HG02678 (cell line): ENCODE measurements at regions not wholly inside any gene's neighbourhood (a gene's known extent, or its start where the extent isn't known, plus 50 kb on each side); places are given as distances from the start of the nearest gene placed in this dataset.

Experiments used
- ATAC-seq: cut with Tn5 transposase; IDR thresholded peaks from one replicate; pipeline ENCODE4 v1.9.1; 2021; ENCODE audit warnings: mild to moderate bottlenecking, moderate library complexity; ENCODE audit not compliant: unreplicated experiment

- ATAC-seq = no peak
These were observed 611.2 kb upstream of the ADGRL4 start for GRCh38 chr1:79617777-79618176.

DNA sequence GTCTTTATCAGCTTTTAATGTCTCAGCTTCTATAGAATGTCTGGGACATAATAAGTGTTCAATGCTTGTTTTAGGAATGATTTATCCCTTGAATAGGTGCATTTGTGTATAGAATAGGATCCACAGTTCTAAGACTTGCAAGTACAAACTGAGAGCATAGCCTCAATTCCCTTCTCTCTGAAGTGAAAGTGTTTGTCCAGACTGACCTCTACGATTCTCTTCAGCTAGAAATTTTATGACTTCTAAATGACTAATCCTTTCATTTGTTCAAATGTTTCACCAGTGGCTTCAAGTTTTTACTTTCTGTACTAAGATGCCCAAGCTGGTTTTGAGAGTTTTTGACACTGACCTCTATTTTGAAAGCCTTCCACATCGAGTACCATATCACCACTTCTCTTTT, 608.2 kb upstream of the ADGRL4 start:
- ATAC-seq = no peak

- ATAC-seq = no peak
These were observed 607.6 kb upstream of the ADGRL4 start for GRCh38 chr1:79614106-79614505.

- no peak for ATAC-seq
These were observed 606.5 kb upstream of the ADGRL4 start for GRCh38 chr1:79613046-79613445.

DNA sequence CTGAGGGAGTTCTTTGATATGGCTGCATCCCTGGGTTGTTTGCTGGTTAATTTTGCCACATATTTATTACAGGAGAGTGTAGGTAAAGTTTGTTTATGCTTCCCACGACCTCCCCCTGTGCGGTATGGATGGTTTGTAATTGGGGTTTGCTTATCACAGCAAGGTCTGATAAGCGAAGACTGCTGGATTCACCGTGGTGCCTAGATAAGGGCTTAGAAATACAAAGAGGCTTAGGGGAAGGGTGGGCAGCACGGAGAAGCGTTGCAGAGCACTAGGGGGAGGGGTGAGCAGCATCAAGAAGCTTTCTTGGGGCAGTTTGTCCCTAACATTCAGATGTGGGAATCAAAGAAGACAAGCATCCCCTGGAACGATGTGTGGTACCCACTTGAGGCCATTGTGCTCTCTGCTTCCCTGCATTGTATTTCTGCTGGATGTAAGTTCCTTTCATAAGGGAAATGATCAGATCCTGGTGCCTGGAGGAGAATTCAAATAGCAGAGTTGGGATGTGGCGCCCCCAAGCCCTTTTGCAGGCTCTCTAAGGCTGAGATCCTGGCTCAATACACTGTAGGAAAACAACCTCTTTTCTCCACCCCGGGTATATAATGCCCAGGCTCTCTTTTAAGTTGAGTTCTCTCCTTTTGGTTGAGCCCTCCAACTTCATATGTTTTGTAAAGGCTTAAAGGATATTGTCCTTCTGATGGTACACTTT, 598.1 kb upstream of the ADGRL4 start:
- ATAC-seq = no peak

DNA sequence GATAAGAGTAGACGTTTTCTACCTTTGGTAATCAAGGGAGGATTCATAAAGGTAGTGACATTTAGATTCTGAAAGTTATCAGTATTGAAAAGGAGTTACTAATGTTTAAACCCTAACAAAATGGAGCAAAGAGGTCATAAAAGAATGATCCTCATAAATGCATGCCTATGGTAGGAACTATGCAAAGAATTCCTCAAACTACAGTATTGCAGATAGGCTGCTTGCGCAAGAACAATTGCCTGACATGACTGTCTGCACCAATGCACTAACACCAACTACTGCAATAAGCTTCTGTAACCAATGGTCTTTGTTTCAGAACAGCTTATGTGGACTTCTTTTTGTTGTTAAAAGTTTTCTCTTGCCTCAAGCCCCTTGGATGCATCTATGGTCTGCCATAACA, 597.3 kb upstream of the ADGRL4 start:
- ATAC-seq = no peak

DNA sequence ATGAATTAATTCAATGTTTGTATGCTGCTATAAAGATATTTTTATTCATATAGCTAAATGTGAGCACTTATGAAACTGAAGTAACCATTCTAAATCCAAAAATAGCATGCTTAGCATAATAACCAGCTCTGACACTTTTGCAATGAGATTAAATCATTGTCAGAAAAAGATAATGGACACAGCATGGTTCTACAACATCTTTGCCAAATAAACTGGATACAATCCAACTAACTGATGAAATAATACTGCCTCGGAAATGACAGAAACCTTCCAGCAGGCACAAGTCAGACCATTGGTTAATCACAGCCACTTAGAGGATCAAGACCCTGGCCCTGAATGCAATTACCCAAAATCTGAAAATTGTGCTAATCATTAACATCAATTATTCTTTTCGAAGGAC, 592.7 kb upstream of the ADGRL4 start:
- ATAC-seq = no peak

GRCh38 chr1:79595931-79596330, 589.4 kb upstream of the ADGRL4 start:
- ATAC-seq = no peak

GRCh38 chr1:79594121-79594698, 587.7 kb upstream of the ADGRL4 start:
- no peak for ATAC-seq

DNA sequence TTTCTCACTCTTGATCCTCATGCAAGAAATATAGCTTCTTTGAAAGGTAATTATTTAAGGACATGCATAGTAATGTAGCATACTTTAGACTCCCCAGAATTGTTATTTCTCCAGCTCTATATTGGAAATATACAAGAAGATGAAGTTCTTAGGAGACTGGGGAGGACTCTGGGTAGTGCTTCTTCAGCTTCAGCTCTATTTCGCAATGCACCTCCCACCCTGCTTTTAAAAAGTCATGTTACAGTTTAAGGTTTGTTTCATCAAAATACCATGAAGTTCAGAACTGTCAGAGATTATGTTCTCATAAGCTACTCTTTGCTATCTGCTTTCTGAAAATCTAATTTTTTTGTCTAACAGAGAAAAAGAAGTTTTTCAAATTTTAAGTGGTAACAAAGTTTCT, 586.2 kb upstream of the ADGRL4 start:
- no peak for ATAC-seq

GRCh38 chr1:79588719-79589118, 582.2 kb upstream of the ADGRL4 start:
- ATAC-seq = no peak

DNA sequence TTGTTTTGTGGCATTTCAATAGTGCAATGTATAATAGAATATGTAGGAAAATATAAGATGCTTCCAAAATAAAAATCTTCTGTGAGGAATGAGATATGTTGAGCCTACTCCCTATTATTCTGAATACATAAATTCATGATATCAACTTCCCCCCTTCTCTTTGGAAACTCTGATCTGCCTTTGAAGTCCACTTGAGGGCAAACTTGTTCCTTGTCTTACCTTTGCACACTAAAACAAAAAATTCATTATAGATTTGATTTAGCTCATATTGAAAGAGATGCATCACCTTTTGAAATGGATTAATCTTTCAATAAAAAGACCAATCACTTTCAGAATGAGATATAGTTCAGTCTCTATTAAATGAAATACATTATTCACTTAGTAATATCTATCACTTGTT, 580.7 kb upstream of the ADGRL4 start:
- ATAC-seq = no peak

DNA sequence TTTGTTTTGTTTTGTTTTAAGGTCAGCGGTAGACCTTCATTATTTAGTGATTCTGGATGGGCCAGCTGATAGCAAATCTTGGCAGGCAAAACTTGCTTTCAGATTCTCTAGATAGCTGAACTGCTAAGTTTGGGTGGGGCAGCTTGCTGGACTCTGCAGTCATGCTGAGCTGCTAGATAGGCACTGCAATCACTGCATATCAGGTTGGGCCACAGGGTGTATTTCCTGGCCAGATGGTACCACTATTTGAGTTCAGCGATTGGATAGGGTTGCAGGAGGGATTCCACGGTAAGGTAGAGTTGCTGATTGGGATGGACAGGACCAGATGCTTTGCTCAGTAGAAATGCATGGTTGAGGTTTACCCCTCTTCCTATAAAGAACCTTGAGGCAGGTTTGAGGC, 579.3 kb upstream of the ADGRL4 start:
- no peak for ATAC-seq

- ATAC-seq = no peak
These were observed 568.9 kb upstream of the ADGRL4 start for GRCh38 chr1:79575424-79575823.

GRCh38 chr1:79568411-79568810, 561.9 kb upstream of the ADGRL4 start:
- ATAC-seq = no peak

DNA sequence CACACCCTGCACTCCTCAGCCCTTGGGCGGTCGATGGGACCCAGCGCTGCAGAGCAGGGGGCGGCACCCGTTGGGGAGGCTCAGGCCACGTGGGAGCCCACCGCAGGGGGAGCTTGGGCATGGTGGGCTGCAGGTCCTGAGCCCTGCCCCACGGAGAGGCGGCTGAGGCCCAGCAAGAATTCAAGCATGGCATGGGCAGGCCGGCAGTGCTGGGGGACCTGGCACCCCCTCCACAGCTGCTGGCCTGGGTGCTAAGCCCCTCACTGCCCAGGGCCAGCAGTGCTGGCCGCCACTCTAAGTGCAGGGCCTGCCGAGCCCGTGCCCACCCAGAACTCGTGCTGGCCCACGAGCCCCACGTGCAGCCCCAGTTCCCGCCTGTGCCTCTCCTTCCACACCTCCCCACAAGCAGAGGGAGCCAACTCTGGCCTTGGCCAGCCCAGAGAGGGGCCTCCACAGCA, 555.0 kb upstream of the ADGRL4 start:
- no peak for ATAC-seq

GRCh38 chr1:79556189-79556588, 549.7 kb upstream of the ADGRL4 start:
- no peak for ATAC-seq

GRCh38 chr1:79554688-79555087, 548.2 kb upstream of the ADGRL4 start:
- ATAC-seq = no peak

GRCh38 chr1:79551321-79551720, 544.8 kb upstream of the ADGRL4 start:
- ATAC-seq = no peak

DNA sequence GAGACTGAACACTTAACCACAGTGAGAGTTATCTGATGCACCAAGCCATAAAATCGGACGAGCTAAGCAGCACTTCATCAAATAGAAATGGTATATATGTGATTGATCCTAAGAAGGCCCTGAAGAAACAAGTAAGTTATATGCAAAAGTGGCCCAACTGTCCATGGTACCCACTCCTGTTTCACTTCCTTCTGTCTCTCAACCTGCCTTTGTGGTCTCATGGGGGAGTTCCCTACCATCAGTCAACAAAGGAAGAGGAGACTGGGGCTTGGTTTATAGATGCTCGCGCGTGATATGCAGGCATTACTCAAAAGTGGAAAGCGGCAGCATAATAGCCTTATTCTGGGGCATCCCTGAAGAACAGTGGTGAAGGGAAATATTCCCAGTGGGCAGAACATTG, 543.9 kb upstream of the ADGRL4 start:
- ATAC-seq = no peak

- no peak for ATAC-seq
These were observed 542.7 kb upstream of the ADGRL4 start for GRCh38 chr1:79549201-79549600.

- ATAC-seq = no peak
These were observed 541.0 kb upstream of the ADGRL4 start for GRCh38 chr1:79547514-79547913.

DNA sequence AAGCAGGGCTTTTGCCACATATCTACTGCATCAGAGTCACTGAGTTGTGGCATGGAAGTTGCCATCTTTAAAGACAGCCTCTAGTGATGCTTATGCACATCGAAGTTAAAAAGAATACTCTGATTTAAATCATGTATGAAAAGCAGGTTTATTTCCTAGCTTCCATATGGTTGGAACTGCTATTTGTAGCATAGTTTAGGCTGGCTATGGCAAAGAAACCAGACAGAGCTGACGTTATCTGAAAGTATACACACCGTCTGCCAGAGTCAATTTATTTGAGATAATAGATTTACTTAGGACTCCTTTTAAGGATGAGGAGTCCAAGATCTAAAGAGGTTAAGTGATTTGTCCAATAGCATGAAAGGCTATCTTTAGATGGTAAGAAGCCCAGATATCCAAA, 536.9 kb upstream of the ADGRL4 start:
- no peak for ATAC-seq
